ENCODE measurements at regions not wholly inside any gene's neighbourhood (a gene's known extent, or its start where the extent isn't known, plus 50 kb on each side); places are given as distances from the start of the nearest gene placed in this dataset.
"Not testable (repeated sequence)": the region's sequence is repeated elsewhere in the genome, so short reads cannot be mapped to it uniquely, and the experiment has no call there.

DNA sequence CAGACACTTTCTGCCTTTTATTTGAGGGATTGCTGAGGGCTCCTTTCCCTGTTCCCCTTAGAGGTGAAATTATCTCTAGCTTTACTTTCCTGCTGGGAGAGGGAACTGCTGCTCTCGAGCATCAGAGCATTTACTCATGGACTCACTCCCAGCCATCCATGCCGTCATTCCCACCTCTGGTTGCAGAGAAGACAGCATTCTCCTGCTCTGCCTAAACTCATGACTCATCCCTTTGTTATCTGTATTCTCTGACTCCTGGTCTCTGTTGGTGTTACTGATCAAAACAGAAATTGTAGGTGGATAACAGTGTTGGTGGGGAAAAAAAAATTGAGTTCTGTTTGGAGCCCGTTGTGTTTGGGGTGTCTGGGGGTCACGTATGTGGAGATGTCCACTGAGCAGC lies 159.3 kb downstream of the TTC8 start:
- DNase-seq (ENCODE audit: low read depth) = no peak

DNA sequence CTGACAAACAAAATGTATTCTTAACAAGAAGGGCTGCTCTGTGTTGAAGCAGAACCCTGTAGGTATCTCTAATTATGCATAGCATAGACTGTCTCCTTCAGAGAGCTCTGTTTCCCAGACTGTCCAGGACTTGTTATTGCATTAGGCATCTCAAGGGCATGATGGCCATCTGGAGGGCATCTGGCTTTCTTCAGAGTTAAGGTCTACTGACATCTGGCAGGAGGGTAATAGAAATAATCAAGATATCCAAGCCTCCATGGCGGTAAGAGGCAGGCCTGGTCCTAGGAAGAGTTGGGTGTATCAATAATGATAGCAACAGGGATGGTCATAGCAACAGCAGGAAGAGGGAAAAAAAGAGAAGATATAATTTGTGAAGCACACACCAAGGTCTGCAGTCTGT lies 161.2 kb downstream of the TTC8 start:
- DNase-seq (ENCODE audit: low read depth) = no peak

DNA sequence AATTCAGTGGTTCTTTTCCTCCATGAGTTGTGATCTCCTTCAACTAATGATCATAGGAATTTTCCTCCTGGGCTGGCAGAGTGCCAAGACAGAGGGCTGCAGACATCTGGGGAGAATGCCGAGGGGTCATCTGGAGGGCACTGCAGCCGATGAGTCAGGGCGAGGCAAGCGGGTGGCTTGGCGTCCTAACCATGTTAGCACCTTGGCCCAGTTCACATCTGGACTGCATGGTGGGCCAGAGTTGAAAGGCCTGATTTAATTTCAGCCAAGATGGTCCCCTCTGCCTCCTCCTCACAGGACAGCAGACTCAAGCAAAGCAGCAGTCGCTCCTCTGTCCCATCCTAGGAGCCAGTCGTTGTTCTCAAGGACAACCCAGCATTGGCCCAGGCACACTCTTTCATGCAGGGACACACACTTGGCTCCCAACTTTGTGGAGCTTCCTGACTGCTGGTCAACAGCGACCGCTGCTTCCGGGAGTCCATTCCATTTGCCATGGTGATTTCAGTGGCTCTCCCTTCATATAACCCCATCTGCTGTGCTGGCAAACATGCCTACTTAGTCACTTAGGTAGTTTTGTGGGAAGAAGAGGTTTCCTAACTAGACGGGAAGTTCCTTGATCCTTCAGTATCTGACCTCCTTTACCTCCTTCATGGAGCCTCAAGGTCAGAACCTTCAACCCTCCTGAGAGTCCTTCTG lies 161.8 kb downstream of the TTC8 start:
- DNase-seq (ENCODE audit: low read depth) = no peak

DNA sequence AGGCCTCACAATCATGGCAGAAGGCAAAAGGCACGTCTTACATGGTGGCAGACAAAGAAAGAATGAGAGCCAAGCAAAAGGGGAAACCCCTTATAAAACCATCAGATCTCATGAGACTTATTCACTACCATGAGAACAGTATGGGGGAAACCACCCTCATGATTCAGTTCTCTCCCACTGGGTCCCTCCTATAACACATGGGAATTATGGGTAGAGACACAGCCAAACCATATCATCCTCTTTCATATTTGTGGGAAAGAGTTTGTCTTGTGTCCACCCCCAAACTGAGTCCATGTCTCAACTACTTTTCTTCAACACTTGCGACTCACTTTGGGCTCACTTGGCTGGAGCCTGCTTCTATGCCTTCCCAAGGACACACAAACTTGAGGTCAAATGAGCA lies 162.5 kb downstream of the TTC8 start:
- not testable (repeated sequence) for DNase-seq (ENCODE audit: low read depth)

DNA sequence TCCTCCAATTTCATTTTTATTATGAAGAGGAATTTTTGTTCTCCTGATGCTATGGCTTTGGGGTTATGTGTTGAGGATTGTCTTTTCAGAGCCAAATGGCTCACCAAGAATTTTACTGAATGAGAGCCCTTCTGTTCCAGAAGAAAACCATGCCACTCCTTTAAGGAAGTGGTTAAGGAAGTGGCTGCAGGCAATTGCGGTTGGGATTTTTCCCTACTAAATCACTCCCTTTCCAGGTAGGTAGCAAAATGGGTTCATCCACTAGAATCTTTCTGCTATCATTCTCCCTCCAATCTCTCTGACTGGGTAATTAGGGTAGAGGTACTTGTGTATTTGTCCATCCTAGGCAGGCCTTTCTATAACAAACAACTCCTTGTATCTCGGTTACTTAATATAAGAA lies 163.1 kb downstream of the TTC8 start:
- no peak for DNase-seq (ENCODE audit: low read depth)

DNA sequence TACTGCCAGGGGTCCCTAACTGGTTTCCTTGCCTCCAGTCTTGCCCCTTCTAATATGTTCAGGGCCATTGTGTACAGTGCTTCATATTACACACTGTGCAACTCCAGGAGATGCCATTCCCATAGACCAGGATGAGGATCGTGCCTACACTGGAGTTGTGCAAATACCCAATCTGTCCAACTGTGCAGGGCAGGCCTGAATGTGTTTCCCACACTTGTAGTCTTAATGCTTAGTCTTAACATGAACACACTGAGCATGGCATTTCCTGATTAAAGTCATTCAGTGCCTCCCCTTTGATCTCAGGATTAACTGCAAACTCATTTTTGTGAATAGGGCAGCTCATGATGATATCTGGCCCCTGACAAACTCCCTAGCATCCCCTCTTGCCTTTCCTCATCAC lies 165.5 kb downstream of the TTC8 start:
- no peak for DNase-seq (ENCODE audit: low read depth)

DNA sequence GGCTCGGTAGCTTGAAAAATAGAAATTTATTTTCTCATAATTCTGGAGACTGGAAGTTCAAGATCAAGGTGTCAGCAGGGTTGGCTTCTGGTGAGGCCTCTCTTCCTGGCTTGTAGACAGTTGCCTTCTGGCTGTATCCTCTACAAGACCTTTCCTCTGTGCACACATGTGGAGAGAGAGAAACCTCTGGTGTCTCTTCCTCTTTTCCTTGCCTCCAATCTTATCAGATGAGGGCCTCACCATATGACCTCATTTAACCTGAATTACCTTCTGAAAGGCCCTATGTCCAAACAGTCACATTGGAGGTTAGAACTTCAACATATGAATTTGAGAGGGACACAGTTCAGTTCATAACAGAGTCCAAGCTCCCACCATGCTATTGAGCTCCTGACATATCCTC lies 166.4 kb downstream of the TTC8 start:
- no peak for DNase-seq (ENCODE audit: low read depth)

DNA sequence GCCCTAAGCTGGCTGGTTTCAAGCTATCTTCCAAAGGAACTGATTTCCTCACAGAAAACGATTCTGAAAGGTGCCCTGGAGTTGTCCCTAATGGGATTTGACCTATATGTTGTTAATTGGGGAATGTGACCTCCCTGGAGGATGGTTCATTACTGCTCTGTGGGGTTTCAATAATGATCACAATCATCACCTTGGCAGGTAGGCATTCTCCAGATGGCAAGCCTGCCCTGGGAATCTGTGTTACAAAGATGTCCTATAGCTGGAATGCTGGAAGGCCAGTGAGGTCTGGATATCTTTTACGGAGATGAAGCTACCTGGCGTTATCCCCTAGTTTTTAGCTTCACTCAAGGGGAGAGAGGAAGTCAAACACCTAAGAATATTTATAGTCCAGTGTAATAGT lies 167.6 kb downstream of the TTC8 start:
- no peak for DNase-seq (ENCODE audit: low read depth)

DNA sequence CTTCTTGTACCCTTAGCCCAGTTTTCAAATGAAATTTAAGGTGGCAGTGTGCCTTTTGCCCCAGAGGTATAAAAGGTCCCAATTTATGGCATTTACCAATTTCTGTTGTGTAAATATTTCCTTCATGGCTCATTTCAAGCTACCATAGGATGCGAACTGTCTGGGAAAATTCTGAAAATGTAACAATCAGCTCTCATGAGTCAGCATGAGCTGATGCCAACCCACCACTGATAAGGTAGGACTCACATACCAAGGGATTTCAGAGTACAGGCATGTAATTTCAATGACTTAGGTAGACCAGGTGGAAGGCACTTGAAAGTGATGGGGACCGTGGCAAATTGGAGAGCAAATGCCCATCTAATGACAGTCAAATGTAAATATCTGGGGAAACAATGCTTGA lies 169.5 kb downstream of the TTC8 start:
- DNase-seq (ENCODE audit: low read depth) = no peak

DNA sequence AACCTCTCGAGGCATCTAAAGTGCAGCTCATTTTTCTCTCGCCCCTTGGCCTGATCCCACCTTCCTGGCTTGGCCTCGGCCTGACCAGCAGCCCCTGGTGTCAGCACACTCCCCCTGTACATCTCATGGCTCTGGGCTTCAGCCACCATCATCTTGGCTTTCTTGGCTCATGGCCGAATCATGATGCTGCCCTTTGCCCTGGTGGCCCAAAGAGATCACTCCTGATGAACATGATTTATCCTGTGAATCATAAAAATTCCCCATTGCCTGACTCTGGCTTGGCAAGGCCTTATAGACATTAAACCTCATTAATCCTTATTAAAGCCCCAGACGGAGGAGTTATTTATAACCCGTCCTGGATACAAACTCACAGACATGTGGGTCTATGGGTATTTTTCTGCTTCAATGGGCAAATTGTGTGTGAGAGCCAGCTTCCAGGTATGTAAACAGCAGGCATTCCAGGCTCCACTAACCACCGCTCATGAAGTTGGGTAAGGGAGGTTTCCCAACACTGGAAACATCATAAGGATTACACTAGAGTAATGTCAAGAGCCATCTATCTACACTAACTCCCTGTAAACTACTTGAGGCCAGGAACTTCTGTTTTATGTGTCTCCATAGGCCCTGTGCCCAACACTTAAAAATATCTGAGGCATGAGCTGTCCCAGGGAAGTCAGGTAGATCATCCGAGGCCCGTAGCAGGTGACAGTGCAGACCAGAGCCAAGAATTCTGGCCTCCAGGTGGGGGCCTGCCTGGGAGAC lies 171.2 kb downstream of the TTC8 start:
- DNase-seq (ENCODE audit: low read depth) = no peak

DNA sequence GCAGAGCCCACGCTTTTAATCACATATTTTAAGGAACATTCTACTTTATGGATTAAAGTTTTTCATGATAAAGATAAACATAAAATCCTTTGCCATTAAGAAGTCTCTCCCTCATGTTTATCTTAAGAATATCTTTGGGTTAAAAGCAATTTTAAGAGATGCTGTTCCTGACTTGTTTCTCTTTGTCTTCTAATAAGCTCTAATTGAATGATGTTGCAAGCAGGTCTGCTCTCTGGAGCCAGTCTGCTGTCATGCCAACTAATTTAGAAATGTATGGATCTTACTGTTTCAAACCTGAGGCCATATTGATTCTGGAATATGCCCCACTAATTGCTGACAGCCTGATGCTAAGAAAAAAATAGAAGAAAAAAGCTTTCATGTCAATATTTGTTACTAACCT lies 173.6 kb downstream of the TTC8 start:
- no peak for DNase-seq (ENCODE audit: low read depth)

DNA sequence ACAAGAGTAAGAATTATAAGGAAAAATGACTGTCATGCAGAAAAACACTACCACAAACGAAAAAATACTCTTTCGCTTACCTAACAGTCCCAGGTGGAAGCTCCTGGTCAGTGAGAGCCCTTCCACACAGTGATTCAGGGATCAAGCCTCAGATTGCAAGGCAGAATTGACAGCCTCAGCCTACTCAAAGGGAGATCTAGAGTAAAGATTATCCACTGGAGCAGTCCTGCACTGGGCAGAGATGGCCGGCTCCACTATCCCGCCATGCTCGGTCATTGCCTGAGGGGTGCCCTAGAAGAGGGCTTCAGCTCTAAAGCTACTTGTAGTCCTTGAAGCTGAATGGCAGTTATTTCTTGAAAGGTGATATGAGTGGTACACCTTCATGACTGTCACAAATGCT lies 174.7 kb downstream of the TTC8 start:
- no peak for DNase-seq (ENCODE audit: low read depth)

DNA sequence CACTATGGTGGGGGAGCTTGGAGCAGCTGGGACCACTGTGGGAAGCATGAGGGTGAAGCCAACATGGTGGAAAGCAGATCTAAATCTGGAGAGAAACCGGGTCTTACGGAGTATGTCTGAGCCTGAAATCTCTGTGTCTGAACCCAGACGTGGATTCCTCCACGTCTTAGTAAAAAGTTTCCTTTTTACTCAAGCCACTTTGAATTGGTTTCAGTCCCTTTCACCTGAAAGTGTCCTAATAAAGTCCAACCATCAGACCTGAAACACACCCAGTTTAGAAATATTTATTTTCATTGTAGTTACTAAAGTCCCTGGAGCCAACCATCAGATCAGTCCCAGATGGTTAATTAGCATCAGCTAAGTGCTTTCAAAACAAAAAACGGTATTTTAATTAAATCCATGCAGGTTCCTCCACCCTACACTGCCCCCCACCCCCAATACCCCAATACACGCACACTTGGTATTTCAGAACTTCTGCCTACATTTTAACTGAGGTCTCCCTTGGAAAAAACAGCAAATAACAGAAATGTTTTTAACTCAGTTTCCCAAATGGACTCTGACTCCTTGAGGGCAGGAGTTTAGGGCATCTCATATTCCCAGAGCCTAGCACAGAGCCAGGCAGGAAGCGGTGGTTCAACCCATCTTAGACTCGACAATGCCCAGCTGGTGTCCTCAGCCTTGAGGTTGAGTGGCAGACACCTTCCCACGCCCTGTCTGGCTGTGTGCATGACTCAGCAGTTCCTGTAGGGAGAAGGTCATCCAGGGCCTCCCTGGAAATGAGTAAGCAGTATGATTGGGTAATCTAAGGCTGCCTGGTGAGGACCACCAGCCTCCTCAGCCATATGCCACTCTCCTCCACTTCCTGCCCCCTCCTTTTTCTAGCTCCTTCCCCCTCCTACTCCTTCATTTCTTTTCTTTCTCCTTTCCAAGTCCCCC lies 175.8 kb downstream of the TTC8 start:
- DNase-seq (ENCODE audit: low read depth) = no peak

DNA sequence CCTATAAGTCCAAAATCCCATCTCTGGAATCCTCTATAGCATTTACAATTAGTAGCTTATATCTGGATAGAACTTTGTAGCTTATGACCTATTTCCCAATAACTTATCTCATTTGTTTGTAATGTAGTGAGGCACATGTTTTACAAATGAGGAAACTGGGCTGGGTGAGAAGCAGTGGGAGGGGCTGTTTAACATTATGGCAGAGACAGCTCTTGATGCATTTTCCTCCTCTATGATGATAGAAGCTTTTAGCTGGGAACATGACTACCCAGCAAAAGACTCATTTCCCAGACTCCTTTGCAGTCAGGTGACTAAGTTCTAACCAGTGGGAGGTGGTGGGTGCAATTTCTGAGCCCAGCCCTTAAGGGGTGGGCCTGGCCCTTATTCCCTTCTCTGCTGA lies 179.7 kb downstream of the TTC8 start:
- DNase-seq (ENCODE audit: low read depth) = no peak

DNA sequence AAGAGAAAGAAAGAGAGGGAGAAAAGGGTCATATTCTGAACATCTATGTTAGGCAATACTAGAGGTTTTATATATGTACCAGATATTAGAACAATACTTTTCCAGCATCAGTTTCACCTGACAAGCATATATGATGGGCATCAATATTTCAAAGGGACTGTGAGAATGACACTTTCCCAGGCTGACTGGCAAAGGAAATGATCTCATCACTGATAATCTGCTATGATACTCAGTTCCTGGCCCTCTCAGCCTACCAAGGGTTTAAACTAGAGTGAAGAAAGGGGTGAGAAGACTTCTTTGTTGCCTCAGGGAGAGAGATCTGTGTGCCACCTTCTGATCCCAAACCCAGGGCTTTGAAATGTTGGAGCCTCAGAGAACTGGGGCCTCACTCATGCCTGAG lies 183.5 kb downstream of the TTC8 start:
- no peak for DNase-seq (ENCODE audit: low read depth)

DNA sequence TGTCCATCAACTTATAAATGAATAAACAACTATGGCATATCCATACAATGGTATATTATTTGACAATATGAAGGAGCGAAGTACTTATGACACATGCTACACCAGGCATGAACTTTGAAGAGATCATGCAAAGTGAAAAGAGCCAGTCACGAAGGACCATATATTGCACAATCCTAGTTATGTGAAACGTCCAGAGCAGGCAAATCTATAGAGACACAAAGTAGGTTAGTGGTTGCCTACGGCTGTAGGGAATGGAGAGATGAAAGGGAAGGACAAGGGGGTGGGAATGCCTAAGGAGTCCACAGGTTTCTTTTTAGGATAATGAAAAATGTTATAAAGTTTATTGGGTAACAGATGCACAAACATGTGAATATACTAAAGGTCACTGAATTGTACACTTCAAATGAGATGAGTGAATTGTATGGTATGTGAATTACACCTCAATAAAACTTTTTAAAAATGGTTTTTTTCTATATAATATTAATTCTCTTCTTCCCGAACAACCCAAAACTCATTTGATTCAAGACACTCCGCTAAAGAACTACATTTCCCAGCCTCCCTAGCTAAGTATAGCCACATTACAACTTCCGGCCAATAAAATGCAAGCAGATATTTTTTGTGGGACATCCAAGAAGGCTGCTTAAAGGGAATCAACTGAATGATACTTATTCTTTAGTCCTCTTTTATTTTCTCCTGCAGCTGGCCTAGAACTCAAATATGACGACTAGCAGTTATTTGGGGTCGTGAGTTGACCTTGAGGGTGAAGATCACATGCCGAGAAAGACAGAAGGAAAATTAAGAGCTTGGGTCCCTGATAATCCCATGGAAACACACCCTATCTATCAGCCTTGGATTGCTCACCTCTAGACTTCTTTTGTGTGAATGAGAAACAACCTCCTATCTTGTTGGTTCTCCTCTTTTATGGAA lies 187.2 kb downstream of the TTC8 start:
- DNase-seq (ENCODE audit: low read depth) = no peak

DNA sequence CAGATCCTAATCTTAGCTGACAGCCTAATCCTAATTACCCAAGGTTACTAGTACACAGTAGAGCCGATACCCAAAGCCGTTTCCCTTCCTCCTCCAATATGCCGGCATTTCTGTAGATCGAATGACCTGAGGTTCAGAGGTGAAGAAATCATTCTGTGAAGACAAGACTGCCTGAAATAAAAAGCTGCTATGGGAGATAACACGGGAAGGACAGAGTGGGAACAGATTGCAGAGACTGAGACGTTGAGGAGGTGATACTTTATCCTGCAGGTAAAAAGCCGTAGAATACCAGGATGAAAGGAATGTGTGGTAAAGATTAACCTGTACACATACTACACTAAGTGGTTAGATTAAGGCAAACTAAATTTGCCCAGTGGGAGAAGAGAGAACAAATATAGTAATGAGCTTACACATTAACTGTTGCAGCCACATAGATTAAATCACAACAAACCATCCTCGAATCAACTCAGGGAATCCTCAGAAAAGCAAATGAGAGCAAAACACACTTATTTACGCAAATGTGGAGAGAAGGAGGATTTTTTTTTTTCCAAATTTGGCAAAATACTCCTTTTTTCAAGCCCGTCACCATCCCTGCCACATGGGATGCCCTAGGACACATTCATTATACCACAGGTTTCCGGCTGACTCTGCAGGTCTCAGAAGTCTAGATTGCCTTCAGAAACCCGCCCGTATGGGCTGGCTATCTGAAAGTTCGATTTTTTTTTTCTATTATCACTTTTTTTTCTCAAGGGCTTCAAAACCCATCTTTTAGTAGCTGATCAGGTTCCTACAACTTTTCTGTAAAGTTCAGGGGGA lies 188.0 kb downstream of the TTC8 start:
- no peak for DNase-seq (ENCODE audit: low read depth)

DNA sequence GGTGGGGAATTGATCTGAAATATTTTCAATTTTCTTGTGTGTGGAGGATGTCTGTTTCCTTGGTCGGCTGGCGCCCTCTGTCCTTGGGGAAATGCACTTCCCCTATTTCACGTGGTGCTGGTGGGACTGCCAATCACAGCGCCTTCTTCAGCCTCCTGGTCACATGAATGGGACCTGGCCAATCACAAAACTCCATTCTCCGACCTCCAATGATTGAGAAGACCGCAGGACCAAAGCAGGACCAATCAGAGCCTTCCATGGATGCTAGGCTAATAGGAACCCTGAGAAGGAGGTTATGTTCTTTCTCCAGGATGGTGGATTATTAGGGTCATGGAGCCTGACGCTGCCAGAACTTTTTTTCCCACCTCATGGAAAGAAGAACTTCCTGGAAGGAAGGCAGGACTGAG lies 188.7 kb downstream of the TTC8 start:
- DNase-seq (ENCODE audit: low read depth) = no peak

DNA sequence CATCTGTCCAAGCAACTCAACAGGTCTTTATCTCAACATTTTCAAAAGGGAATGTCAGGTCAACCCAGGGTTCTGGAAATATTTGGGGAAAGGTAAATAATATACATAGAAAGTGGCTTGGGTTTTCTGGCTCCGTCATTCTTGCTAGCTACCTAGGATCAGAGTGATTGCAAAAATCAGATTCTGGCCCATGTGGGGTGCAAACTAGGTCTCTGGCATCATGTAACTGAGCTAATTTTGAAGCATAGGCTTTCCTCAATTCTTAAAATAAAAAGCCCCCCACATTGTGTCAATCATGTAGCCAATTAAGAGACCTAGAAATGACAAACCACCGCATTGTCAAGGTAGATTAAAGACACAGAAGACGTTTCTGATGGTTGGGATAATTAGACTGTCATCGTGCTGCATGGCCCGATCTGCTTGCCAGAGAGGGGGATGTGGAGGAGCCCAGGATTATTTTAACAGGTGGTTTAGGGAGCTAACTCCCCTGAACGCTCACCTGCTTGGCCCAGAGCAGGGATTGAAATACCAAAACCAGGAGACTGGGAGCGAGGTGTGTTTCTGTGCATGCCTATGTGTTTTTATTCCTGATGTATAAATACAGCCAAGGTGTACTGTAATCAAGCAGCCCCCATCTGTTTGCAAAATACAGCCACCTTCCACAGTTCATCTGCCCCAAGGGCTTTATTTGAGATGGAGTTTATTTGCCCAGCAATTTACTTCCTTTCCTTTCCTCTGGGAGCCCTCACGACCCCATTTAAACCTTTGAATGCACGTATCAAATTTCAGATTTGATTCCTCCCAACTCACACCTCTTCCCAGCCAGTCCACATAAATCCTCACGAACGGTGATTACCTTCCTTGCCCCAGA lies 189.5 kb downstream of the TTC8 start:
- no peak for DNase-seq (ENCODE audit: low read depth)

DNA sequence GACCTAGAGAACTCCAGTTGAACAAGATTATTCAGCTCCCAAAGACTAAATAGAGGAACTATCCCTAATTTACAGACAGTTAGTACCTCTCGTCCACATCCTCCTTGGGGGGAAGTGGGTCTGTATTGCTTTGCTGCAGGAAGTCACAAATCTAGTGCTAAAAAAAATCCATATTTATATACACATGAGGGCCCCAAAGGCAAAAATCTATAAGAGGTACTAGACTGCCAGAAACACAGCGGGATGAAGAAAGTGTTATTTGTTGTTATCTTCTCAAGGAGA lies 190.1 kb downstream of the TTC8 start:
- no peak for DNase-seq (ENCODE audit: low read depth)

All from forelimb muscle (tissue), 1 donor.